ENCODE measurements at regions not wholly inside any gene's neighbourhood (a gene's known extent, or its start where the extent isn't known, plus 50 kb on each side); places are given as distances from the start of the nearest gene placed in this dataset.
"Not testable (repeated sequence)": the region's sequence is repeated elsewhere in the genome, so short reads cannot be mapped to it uniquely, and the experiment has no call there.

DNA sequence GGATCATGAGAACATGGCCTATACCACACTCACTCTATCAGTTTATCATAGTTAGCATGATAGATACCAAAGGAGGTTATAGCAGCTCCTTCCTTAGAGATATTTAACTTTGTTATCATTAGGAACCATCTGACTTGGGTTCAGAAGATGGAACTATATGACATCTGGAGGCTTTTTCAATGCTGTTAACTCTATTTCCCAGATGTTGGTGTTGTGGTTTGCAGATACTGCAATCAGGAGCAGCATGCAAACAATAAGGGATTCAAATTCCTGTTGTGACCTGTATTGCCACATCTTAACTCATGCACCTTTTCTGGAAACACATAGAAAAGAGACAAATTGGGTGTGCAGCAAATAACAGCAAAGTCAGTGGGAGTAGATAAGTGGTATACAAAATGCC, 201.7 kb downstream of the NNT start:
- CTCF ChIA-PET: no interaction called here

DNA sequence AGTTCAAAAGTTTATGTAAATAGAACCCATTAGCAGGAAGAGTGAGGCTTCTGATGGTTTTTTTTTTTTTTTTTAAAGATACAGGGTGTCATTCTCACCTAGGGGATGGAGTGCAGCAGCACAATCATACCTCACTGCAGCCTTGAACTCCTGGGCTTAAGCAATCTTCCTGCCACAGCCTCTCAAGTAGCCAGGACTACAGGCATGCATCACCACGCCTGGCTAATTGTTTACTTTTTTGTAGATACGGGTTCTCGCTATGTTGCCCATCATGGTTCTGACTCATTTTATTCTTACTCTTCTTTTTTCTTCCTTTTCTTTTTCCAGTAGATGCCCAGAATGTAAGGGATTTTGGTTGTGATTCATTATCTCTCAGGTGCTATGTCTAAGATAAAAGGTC, 201.1 kb downstream of the NNT start:
- no peak overlapping the region for H3K27ac ChIP-seq (ENCODE audit: insufficient read depth in 1 of 2, low read depth in 1 of 2, low read length in 2 of 2, poor library complexity in 1 of 2, severe bottlenecking in 2 of 2)
- no peak for DNase-seq
- no peak overlapping the region for H3K4me3 ChIP-seq (ENCODE audit: control insufficient read depth in 1 of 7, extremely low read depth in 1 of 7, insufficient read depth in 4 of 7, low read depth in 2 of 7, low read length in 6 of 7)
- peaks cover 0 to 2% (median 0%) of the 10 kb centered on the region in 5 experiments for H3K27me3 ChIP-seq (replicated peaks in 2 of 5; ENCODE audit: control insufficient read depth in 4 of 5, insufficient read depth in 5 of 5, low read length in 4 of 5)
- no peaks in the 10 kb centered on the region for H3K9me3 ChIP-seq (ENCODE audit: control extremely low read depth in 1 of 5, control insufficient read depth in 4 of 5, insufficient read depth in 2 of 5, low read depth in 1 of 5, low read length in 4 of 5)
- H3K4me1 ChIP-seq (ENCODE audit: control extremely low read depth in 1 of 4, control insufficient read depth in 4 of 4, insufficient read depth in 4 of 4, low read length in 3 of 4): no peaks in the 10 kb centered on the region
- WGBS (ENCODE audit: insufficient coverage): no CpG with 5 or more reads among the region's 3 CpGs
- H3K36me3 ChIP-seq (ENCODE audit: control insufficient read depth in 4 of 4, insufficient read depth in 4 of 4, low read length in 3 of 4): no peaks in the 10 kb centered on the region
- POLR2A ChIA-PET: no interaction called here
- CTCF ChIA-PET: no interaction called here

More for the DNA sequence above, 201.7 kb downstream of the NNT start:
- Histone ChIP-seq H3K27ac (ENCODE audit: insufficient read depth in 1 of 2, low read depth in 1 of 2, low read length in 2 of 2, poor library complexity in 1 of 2, severe bottlenecking in 2 of 2) (no peak overlapping the region), H3K36me3 (ENCODE audit: control insufficient read depth in 4 of 4, insufficient read depth in 4 of 4, low read length in 3 of 4) (no peaks in the 10 kb centered on the region), H3K27me3 (replicated peaks in 2 of 5; ENCODE audit: control insufficient read depth in 4 of 5, insufficient read depth in 5 of 5, low read length in 4 of 5) (peaks cover 0 to 2% (median 0%) of the 10 kb centered on the region in 5 experiments), H3K4me1 (ENCODE audit: control extremely low read depth in 1 of 4, control insufficient read depth in 4 of 4, insufficient read depth in 4 of 4, low read length in 3 of 4) (no peaks in the 10 kb centered on the region), H3K9me3 (ENCODE audit: control extremely low read depth in 1 of 5, control insufficient read depth in 4 of 5, insufficient read depth in 2 of 5, low read depth in 1 of 5, low read length in 4 of 5) (no peaks in the 10 kb centered on the region), H3K4me3 (ENCODE audit: control insufficient read depth in 1 of 7, extremely low read depth in 1 of 7, insufficient read depth in 4 of 7, low read depth in 2 of 7, low read length in 6 of 7) (no peak overlapping the region)
- no peak for DNase-seq
- POLR2A ChIA-PET: no interaction called here

GRCh38 chr5:43802651-43803050, 199.7 kb downstream of the NNT start:
- CTCF ChIA-PET: no interaction called here
- Histone ChIP-seq H3K27ac (ENCODE audit: insufficient read depth in 1 of 2, low read depth in 1 of 2, low read length in 2 of 2, poor library complexity in 1 of 2, severe bottlenecking in 2 of 2) (no peak overlapping the region), H3K4me3 (ENCODE audit: control insufficient read depth in 1 of 7, extremely low read depth in 1 of 7, insufficient read depth in 4 of 7, low read depth in 2 of 7, low read length in 6 of 7) (no peak overlapping the region), H3K4me1 (ENCODE audit: control extremely low read depth in 1 of 4, control insufficient read depth in 4 of 4, insufficient read depth in 4 of 4, low read length in 3 of 4) (no peaks in the 10 kb centered on the region), H3K9me3 (ENCODE audit: control extremely low read depth in 1 of 5, control insufficient read depth in 4 of 5, insufficient read depth in 2 of 5, low read depth in 1 of 5, low read length in 4 of 5) (no peaks in the 10 kb centered on the region), H3K27me3 (replicated peaks in 2 of 5; ENCODE audit: control insufficient read depth in 4 of 5, insufficient read depth in 5 of 5, low read length in 4 of 5) (peaks cover 0 to 2% (median 0%) of the 10 kb centered on the region in 5 experiments), H3K36me3 (ENCODE audit: control insufficient read depth in 4 of 4, insufficient read depth in 4 of 4, low read length in 3 of 4) (no peaks in the 10 kb centered on the region)
- WGBS (ENCODE audit: insufficient coverage): 73% methylated on average over 3 of the region's 3 CpGs
- POLR2A ChIA-PET: no interaction called here
- DNase-seq: no peak

DNA sequence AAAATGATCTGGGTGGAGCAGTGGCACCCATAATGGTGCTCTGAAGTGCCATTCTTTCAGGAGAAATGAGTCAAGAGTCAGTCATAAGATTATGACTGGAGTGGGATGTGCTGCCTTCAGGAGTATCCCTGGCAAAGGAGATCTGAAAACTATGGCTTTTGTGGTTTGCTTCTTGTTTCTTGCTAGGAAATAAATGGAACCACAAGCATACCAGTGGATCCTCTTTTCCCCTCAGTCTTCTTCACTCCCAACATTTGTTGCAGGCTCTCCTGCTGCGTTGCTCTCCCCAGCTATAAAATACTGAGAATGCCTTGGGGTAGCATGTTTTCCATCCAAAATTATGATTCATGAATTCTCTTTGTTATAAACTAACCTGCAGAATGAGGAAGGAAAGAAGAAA, 199.1 kb downstream of the NNT start:
- DNase-seq: no peak
- ChIA-PET CTCF (no interaction called here), POLR2A (no interaction called here)
- WGBS (ENCODE audit: insufficient coverage): no CpG with 5 or more reads among the region's 1 CpG
- Histone ChIP-seq H3K4me3 (ENCODE audit: control insufficient read depth in 1 of 7, extremely low read depth in 1 of 7, insufficient read depth in 4 of 7, low read depth in 2 of 7, low read length in 6 of 7) (no peak overlapping the region), H3K9me3 (ENCODE audit: control extremely low read depth in 1 of 5, control insufficient read depth in 4 of 5, insufficient read depth in 2 of 5, low read depth in 1 of 5, low read length in 4 of 5) (no peaks in the 10 kb centered on the region), H3K4me1 (ENCODE audit: control extremely low read depth in 1 of 4, control insufficient read depth in 4 of 4, insufficient read depth in 4 of 4, low read length in 3 of 4) (no peaks in the 10 kb centered on the region), H3K27ac (ENCODE audit: insufficient read depth in 1 of 2, low read depth in 1 of 2, low read length in 2 of 2, poor library complexity in 1 of 2, severe bottlenecking in 2 of 2) (no peak overlapping the region), H3K27me3 (replicated peaks in 2 of 5; ENCODE audit: control insufficient read depth in 4 of 5, insufficient read depth in 5 of 5, low read length in 4 of 5) (peaks cover 0 to 2% (median 0%) of the 10 kb centered on the region in 5 experiments), H3K36me3 (ENCODE audit: control insufficient read depth in 4 of 4, insufficient read depth in 4 of 4, low read length in 3 of 4) (no peaks in the 10 kb centered on the region)

- Histone ChIP-seq H3K4me3 (ENCODE audit: control insufficient read depth in 1 of 7, extremely low read depth in 1 of 7, insufficient read depth in 4 of 7, low read depth in 2 of 7, low read length in 6 of 7) (no peak overlapping the region), H3K27me3 (replicated peaks in 2 of 5; ENCODE audit: control insufficient read depth in 4 of 5, insufficient read depth in 5 of 5, low read length in 4 of 5) (peaks cover 0 to 2% (median 0%) of the 10 kb centered on the region in 5 experiments), H3K4me1 (ENCODE audit: control extremely low read depth in 1 of 4, control insufficient read depth in 4 of 4, insufficient read depth in 4 of 4, low read length in 3 of 4) (no peaks in the 10 kb centered on the region), H3K9me3 (ENCODE audit: control extremely low read depth in 1 of 5, control insufficient read depth in 4 of 5, insufficient read depth in 2 of 5, low read depth in 1 of 5, low read length in 4 of 5) (no peaks in the 10 kb centered on the region), H3K27ac (ENCODE audit: insufficient read depth in 1 of 2, low read depth in 1 of 2, low read length in 2 of 2, poor library complexity in 1 of 2, severe bottlenecking in 2 of 2) (no peak overlapping the region), H3K36me3 (ENCODE audit: control insufficient read depth in 4 of 4, insufficient read depth in 4 of 4, low read length in 3 of 4) (no peaks in the 10 kb centered on the region)
- no peak for DNase-seq
- POLR2A ChIA-PET: no interaction called here
- CTCF ChIA-PET: no interaction called here
Observed at GRCh38 chr5:43798740-43799139, 195.8 kb downstream of the NNT start.

DNA sequence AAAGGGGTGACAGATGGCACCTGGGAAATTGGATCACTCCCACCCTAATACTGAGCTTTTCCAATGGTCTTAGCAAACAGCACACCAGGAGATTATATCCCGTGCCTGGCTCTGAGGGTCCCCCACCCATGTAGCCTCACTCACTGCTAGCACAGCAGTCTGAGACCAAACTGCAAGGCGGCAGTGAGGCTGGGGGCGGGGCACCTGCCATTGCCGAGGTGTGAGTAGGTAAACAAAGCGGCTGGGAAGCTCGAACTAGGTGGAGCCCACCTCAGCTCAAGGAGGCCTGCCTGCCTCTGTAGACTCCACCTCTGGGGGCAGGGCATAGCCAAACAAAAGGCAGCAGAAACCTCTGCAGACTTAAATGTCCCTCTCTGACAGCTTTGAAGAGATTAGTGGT, 188.9 kb downstream of the NNT start:
- H3K27me3 ChIP-seq (replicated peaks in 2 of 5; ENCODE audit: control insufficient read depth in 4 of 5, insufficient read depth in 5 of 5, low read length in 4 of 5); POLR2A ChIA-PET; H3K9me3 ChIP-seq (ENCODE audit: control extremely low read depth in 1 of 5, control insufficient read depth in 4 of 5, insufficient read depth in 2 of 5, low read depth in 1 of 5, low read length in 4 of 5); CTCF ChIA-PET; DNase-seq; H3K36me3 ChIP-seq (ENCODE audit: control insufficient read depth in 4 of 4, insufficient read depth in 4 of 4, low read length in 3 of 4); H3K27ac ChIP-seq (ENCODE audit: insufficient read depth in 1 of 2, low read depth in 1 of 2, low read length in 2 of 2, poor library complexity in 1 of 2, severe bottlenecking in 2 of 2); H3K4me3 ChIP-seq (ENCODE audit: control insufficient read depth in 1 of 7, extremely low read depth in 1 of 7, insufficient read depth in 4 of 7, low read depth in 2 of 7, low read length in 6 of 7); H3K4me1 ChIP-seq (ENCODE audit: control extremely low read depth in 1 of 4, control insufficient read depth in 4 of 4, insufficient read depth in 4 of 4, low read length in 3 of 4): not testable (repeated sequence)
- 100% methylated on average over 5 of the region's 6 CpGs for WGBS (ENCODE audit: insufficient coverage)

DNA sequence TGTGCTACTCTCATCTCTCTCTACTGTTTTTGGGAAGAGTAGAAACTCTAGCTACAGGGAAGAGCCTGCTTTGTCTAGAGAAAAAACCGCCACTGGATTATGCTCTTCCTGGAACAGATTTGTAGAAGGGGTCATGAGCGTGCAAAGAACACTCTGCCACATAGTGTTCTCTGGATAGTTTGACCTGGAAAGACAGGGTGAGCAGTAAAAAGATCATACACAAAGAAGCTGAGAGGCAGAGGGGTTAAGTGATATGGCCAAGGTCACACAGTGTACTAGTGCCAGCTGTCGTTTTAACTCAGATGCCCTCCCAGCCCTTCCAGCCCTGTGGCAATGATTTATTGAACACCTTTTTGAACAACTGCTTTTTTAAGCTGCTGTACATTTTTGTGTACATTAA, 182.2 kb downstream of the NNT start:
- 100% methylated on average over 3 of the region's 3 CpGs for WGBS (ENCODE audit: insufficient coverage)
- CTCF ChIA-PET: no interaction called here
- H3K27ac ChIP-seq (ENCODE audit: insufficient read depth in 1 of 2, low read depth in 1 of 2, low read length in 2 of 2, poor library complexity in 1 of 2, severe bottlenecking in 2 of 2): no peak overlapping the region
- H3K4me3 ChIP-seq (ENCODE audit: control insufficient read depth in 1 of 7, extremely low read depth in 1 of 7, insufficient read depth in 4 of 7, low read depth in 2 of 7, low read length in 6 of 7): no peak overlapping the region
- no peaks in the 10 kb centered on the region for H3K4me1 ChIP-seq (ENCODE audit: control extremely low read depth in 1 of 4, control insufficient read depth in 4 of 4, insufficient read depth in 4 of 4, low read length in 3 of 4)
- POLR2A ChIA-PET: no interaction called here
- peaks cover 0 to 2% (median 0%) of the 10 kb centered on the region in 5 experiments for H3K9me3 ChIP-seq (ENCODE audit: control extremely low read depth in 1 of 5, control insufficient read depth in 4 of 5, insufficient read depth in 2 of 5, low read depth in 1 of 5, low read length in 4 of 5)
- no peak for DNase-seq
- no peaks in the 10 kb centered on the region for H3K36me3 ChIP-seq (ENCODE audit: control insufficient read depth in 4 of 4, insufficient read depth in 4 of 4, low read length in 3 of 4)
- H3K27me3 ChIP-seq (replicated peaks in 2 of 5; ENCODE audit: control insufficient read depth in 4 of 5, insufficient read depth in 5 of 5, low read length in 4 of 5): no peaks in the 10 kb centered on the region

- no peak for DNase-seq
- H3K27me3 ChIP-seq (replicated peaks in 2 of 5; ENCODE audit: control insufficient read depth in 4 of 5, insufficient read depth in 5 of 5, low read length in 4 of 5): no peaks in the 10 kb centered on the region
- POLR2A ChIA-PET: no interaction called here
Observed at GRCh38 chr5:43780586-43780985, 177.6 kb downstream of the NNT start.

More at GRCh38 chr5:43780586-43780985, 177.6 kb downstream of the NNT start:
- H3K9me3 ChIP-seq (ENCODE audit: control extremely low read depth in 1 of 5, control insufficient read depth in 4 of 5, insufficient read depth in 2 of 5, low read depth in 1 of 5, low read length in 4 of 5): no peaks in the 10 kb centered on the region
- H3K4me1 ChIP-seq (ENCODE audit: control extremely low read depth in 1 of 4, control insufficient read depth in 4 of 4, insufficient read depth in 4 of 4, low read length in 3 of 4): no peaks in the 10 kb centered on the region
- no peak overlapping the region for H3K4me3 ChIP-seq (ENCODE audit: control insufficient read depth in 1 of 7, extremely low read depth in 1 of 7, insufficient read depth in 4 of 7, low read depth in 2 of 7, low read length in 6 of 7)
- no CpG with 5 or more reads among the region's 1 CpG for WGBS (ENCODE audit: insufficient coverage)
- CTCF ChIA-PET: no interaction called here
- H3K36me3 ChIP-seq (ENCODE audit: control insufficient read depth in 4 of 4, insufficient read depth in 4 of 4, low read length in 3 of 4): no peaks in the 10 kb centered on the region
- no peak overlapping the region for H3K27ac ChIP-seq (ENCODE audit: insufficient read depth in 1 of 2, low read depth in 1 of 2, low read length in 2 of 2, poor library complexity in 1 of 2, severe bottlenecking in 2 of 2)

Measured in common myeloid progenitor, CD34-positive (primary cell).